Caco-2 (cell line): ENCODE measurements at regions not wholly inside any gene's neighbourhood (a gene's known extent, or its start where the extent isn't known, plus 50 kb on each side); places are given as distances from the start of the nearest gene placed in this dataset.

ENCODE experiments used
- BruUV-seq: library from RNA; stranded (reverse); fragments of 400-500 nt; replicated peaks from 2 replicates; lab custom pipeline; 2021; lab: Mats Ljungman, UMichigan
- CTCF ChIA-PET: fragments of 300-600 bp; sonication (Branson Sonifier 250); formaldehyde crosslinking; loops from one replicate; lab custom pipeline; 2022; ENCODE audit warnings: antibody characterized with exemption; lab: Charles Lee
- POLR2A ChIA-PET: fragments of 300-600 bp; sonication (Branson Sonifier 250); formaldehyde crosslinking; loops from one replicate; lab custom pipeline; 2022; ENCODE audit warnings: antibody characterized with exemption; lab: Charles Lee
- DNase-seq, 2 experiments: peaks; one replicate each; pipeline versions ENCODE4 v3.0.0 to v3.0.0-alpha.2; 2020 to 2022
- H3K27me3 ChIP-seq: replicated peaks from 2 replicates; pipeline ENCODE4 v1.6.0; 2011; ENCODE audit warnings: low read length; ENCODE audit not compliant: control insufficient read depth, insufficient read depth
- H3K36me3 ChIP-seq: 2 replicates; pipeline ENCODE4 v1.5.1; 2011; ENCODE audit warnings: low read length; ENCODE audit not compliant: control insufficient read depth, insufficient read depth
- H3K4me1 ChIP-seq: fragments of 250-450 bp; sonication (Bioruptor Pico); 2 replicates; pipeline ENCODE4 v1.5.1; 2020; ENCODE audit warnings: mild to moderate bottlenecking
- H3K4me3 ChIP-seq: 2 replicates; pipeline ENCODE4 v1.5.1; 2011; ENCODE audit warnings: low read depth, mild to moderate bottlenecking, control low read depth, low read length
- H3K9me3 ChIP-seq: fragments of 250-450 bp; sonication (Bioruptor Pico); 2 replicates; pipeline ENCODE4 v1.5.1; 2020; ENCODE audit warnings: mild to moderate bottlenecking, moderate library complexity
- H3K27ac Mint-ChIP-seq: one replicate; pipeline ENCODE4 v1.8.0; 2022; ENCODE audit warnings: mixed read lengths; ENCODE audit not compliant: unreplicated experiment
- H3K27me3 Mint-ChIP-seq: one replicate; pipeline ENCODE4 v1.8.0; 2022; ENCODE audit warnings: mixed read lengths; ENCODE audit not compliant: insufficient read depth, unreplicated experiment
- H3K36me3 Mint-ChIP-seq: one replicate; pipeline ENCODE4 v1.8.0; 2022; ENCODE audit warnings: mild to moderate bottlenecking, mixed read lengths; ENCODE audit not compliant: insufficient read depth, unreplicated experiment
- H3K4me1 Mint-ChIP-seq: one replicate; pipeline ENCODE4 v1.8.0; 2022; ENCODE audit warnings: low read depth, mixed read lengths; ENCODE audit not compliant: unreplicated experiment
- H3K4me3 Mint-ChIP-seq: one replicate; pipeline ENCODE4 v1.8.0; 2022; ENCODE audit warnings: mild to moderate bottlenecking, moderate library complexity, mixed read lengths; ENCODE audit not compliant: unreplicated experiment
- H3K9me3 Mint-ChIP-seq: one replicate; pipeline ENCODE4 v1.8.0; 2022; ENCODE audit warnings: mixed read lengths; ENCODE audit not compliant: unreplicated experiment
- CTCF ChIP-seq, 2 experiments: fragments of 200-600 bp in 1 of 2; IDR thresholded peaks; 1 replicate in 1 of 2; 2 replicates in 1 of 2; pipeline versions ENCODE4 v1.5.1 to v1.8.0; 2011 to 2022; ENCODE audit warnings: antibody characterized with exemption in 1 of 2, control low read depth in 1 of 2, inconsistent platforms in 1 of 2, low read depth in 1 of 2, low read length in 1 of 2, mild to moderate bottlenecking in 1 of 2, moderate library complexity in 1 of 2; ENCODE audit not compliant: insufficient read depth in 1 of 2, severe bottlenecking in 1 of 2, unreplicated experiment in 1 of 2
- intact Hi-C: fragments of 100-400 bp; cut with micrococcal nuclease; formaldehyde crosslinking; loops from one replicate; pipeline ENCODE4 v1.10.0; 2022; ENCODE audit not compliant: unreplicated experiment

- Mint-ChIP-seq H3K4me3 (no peak overlapping the region), H3K27ac (no peak overlapping the region), H3K4me1 (no peaks in the 10 kb centered on the region), H3K9me3 (no peaks in the 10 kb centered on the region), H3K27me3 (peaks cover 4% of the 10 kb centered on the region), H3K36me3 (no peaks in the 10 kb centered on the region)
- no peaks in the 10 kb centered on the region for H3K36me3 ChIP-seq
- no peak for TF ChIP-seq CTCF (IDR thresholded peaks at IDR 0.05; ENCODE audit: insufficient read depth in 1 of 2, low read depth in 1 of 2, low read length in 1 of 2, severe bottlenecking in 1 of 2, unreplicated experiment in 1 of 2)
- BruUV-seq, result no TSS peak
- ChIA-PET POLR2A (no interaction called here), CTCF (no interaction called here)
- no peak for DNase-seq
- H3K4me3 ChIP-seq, result no peak overlapping the region
- intact Hi-C loops, result no loop called here
- no peaks in the 10 kb centered on the region for H3K4me1 ChIP-seq
- H3K27me3 ChIP-seq, result no peaks in the 10 kb centered on the region
- no peaks in the 10 kb centered on the region for H3K9me3 ChIP-seq
These were observed 234.0 kb upstream of the SP8 start for GRCh38 chr7:21020667-21021066.

DNA sequence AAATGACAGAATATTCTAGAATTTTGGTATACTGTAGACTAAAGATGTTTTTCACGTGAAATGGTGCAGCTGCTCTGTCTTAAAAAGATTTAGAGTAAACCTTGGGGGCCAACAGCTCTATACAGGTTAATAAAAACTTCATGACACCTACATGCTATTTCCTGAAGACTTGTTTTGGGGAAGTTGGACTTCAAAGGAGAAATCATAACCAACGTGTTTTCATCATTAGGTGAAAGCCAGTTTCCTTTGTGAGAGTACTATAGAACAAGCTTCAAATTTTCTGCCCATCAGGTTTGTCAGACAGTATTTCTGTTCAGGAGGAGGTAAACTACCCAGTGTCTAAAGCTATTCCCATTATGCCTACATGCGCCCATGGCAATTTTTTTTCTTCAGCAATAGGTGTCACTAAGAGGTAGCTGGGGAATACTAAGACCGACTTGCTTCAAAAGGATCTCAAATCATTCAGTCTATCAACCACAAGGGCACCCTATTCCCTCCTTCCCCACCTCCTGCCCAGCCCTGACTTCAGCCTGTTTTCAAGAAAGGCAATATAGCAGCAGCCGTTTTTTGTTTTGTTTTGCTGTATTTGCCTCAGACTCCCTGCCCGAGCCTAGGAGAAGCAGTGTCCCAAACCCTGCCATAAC, 237.3 kb upstream of the SP8 start:
- no peaks in the 10 kb centered on the region for H3K9me3 ChIP-seq
- DNase-seq, result no peak
- H3K4me1 ChIP-seq, result no peaks in the 10 kb centered on the region
- POLR2A ChIA-PET, result interaction anchor here (0.7 kb wide), 1 partner anchor 149 kb away, joined by 3 read pairs; no protein-coding TSS in a partner anchor
- Mint-ChIP-seq H3K4me1 (no peaks in the 10 kb centered on the region), H3K9me3 (no peaks in the 10 kb centered on the region), H3K27ac (no peak overlapping the region), H3K36me3 (no peaks in the 10 kb centered on the region), H3K4me3 (no peak overlapping the region), H3K27me3 (peaks cover 4% of the 10 kb centered on the region)
- no peaks in the 10 kb centered on the region for H3K36me3 ChIP-seq
- TF ChIP-seq CTCF (IDR thresholded peaks at IDR 0.05; ENCODE audit: insufficient read depth in 1 of 2, low read depth in 1 of 2, low read length in 1 of 2, severe bottlenecking in 1 of 2, unreplicated experiment in 1 of 2), result no peak
- CTCF ChIA-PET, result interaction anchor here (1.1 kb wide), 2 partner anchors 229 to 230 kb away, joined by 3 to 6 read pairs; no protein-coding TSS in a partner anchor
- no TSS peak for BruUV-seq
- H3K4me3 ChIP-seq, result no peak overlapping the region
- no peaks in the 10 kb centered on the region for H3K27me3 ChIP-seq
- intact Hi-C loops, result loop anchor here (1.0 kb wide), 1 partner anchor 230 kb away; no protein-coding TSS in a partner anchor

DNA sequence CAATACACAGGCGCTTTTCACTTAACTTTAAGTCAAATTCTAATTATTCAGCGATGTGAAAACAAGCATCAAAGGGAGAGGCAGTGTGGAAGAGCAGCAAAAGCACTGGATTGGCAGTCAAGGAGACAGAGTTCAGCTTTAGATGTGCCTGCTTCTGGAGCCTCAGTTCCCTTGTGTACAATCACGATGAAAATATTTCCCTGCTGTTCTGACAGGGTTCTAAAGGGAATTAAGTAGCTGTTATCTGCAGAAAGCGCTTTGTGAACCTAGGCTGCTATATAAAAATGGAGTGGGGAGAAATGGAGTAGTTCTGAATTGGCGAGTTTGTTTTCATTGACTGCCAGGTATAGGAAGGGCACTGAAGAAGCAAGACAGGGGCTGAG, 237.8 kb upstream of the SP8 start:
- intact Hi-C loops, result loop anchor here (1.0 kb wide), 1 partner anchor 230 kb away; no protein-coding TSS in a partner anchor
- no peaks in the 10 kb centered on the region for H3K9me3 Mint-ChIP-seq
- no peaks in the 10 kb centered on the region for H3K4me1 Mint-ChIP-seq
- no peak overlapping the region for H3K4me3 ChIP-seq
- no peaks in the 10 kb centered on the region for H3K9me3 ChIP-seq
- H3K36me3 Mint-ChIP-seq, result no peaks in the 10 kb centered on the region
- no peaks in the 10 kb centered on the region for H3K4me1 ChIP-seq
- H3K4me3 Mint-ChIP-seq, result no peak overlapping the region
- BruUV-seq, result no TSS peak
- POLR2A ChIA-PET, result interaction anchor here (0.7 kb wide), 1 partner anchor 150 kb away, joined by 3 read pairs; no protein-coding TSS in a partner anchor
- H3K27ac Mint-ChIP-seq, result no peak overlapping the region
- no peak for DNase-seq
- H3K27me3 ChIP-seq, result no peaks in the 10 kb centered on the region
- TF ChIP-seq CTCF (IDR thresholded peaks at IDR 0.05; ENCODE audit: insufficient read depth in 1 of 2, low read depth in 1 of 2, low read length in 1 of 2, severe bottlenecking in 1 of 2, unreplicated experiment in 1 of 2), result no peak
- peaks cover 4% of the 10 kb centered on the region for H3K27me3 Mint-ChIP-seq
- CTCF ChIA-PET, result interaction anchor here (1.1 kb wide), 2 partner anchors 228 to 229 kb away, joined by 3 to 6 read pairs; no protein-coding TSS in a partner anchor
- H3K36me3 ChIP-seq, result no peaks in the 10 kb centered on the region
